ENCODE measurements at regions not wholly inside any gene's neighbourhood (a gene's known extent, or its start where the extent isn't known, plus 50 kb on each side); places are given as distances from the start of the nearest gene placed in this dataset.
"Not testable (repeated sequence)": the region's sequence is repeated elsewhere in the genome, so short reads cannot be mapped to it uniquely, and the experiment has no call there.

DNA sequence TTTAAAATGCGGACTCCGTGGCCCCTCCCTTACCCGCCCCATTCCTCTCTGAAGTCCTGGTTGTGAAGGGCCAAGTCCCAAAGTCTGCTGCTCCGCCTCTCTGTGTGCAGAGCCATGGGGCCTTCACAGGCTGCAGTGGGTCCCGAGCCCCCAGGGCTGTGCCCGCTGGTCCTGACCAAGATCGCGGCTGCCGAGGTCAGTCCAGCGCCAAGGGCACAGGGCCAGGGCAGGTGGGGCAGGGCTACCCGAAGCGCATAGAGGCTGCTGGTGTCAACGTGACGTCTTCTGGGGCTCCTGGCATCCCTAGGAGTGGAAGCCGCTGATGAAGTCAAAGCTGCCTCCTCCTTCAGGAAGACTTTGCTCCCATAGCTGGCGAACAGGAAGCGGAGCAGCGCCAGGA lies 858.8 kb downstream of the TUBA3C start:
- H3K27ac Mint-ChIP-seq; H3K9me3 Mint-ChIP-seq; H3K4me1 Mint-ChIP-seq; H3K36me3 Mint-ChIP-seq; ATAC-seq; H3K4me3 Mint-ChIP-seq; DNase-seq (ENCODE audit: low spot score in 2 of 2): not testable (repeated sequence)

DNA sequence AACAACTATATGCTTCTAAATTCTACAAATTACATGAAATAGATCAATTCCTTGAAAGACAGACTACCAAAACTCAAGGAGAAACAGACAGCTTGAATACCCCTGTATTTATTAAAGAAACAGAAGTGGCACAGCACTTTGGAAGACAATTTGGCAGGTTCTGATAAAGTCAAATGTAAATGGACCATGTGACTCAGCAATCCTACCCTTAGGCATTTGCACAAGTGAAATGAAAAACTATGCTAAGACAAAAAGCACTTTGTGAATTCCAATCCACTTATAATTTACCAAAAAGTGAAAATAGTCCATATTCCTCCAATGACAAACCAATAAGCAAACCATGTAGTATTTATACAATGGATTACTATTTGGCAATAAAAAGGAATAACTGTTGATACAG lies 862.0 kb downstream of the TUBA3C start:
- H3K9me3 Mint-ChIP-seq; H3K27ac Mint-ChIP-seq; H3K4me1 Mint-ChIP-seq; ATAC-seq; H3K36me3 Mint-ChIP-seq; H3K4me3 Mint-ChIP-seq; DNase-seq (ENCODE audit: low spot score in 2 of 2): not testable (repeated sequence)

DNA sequence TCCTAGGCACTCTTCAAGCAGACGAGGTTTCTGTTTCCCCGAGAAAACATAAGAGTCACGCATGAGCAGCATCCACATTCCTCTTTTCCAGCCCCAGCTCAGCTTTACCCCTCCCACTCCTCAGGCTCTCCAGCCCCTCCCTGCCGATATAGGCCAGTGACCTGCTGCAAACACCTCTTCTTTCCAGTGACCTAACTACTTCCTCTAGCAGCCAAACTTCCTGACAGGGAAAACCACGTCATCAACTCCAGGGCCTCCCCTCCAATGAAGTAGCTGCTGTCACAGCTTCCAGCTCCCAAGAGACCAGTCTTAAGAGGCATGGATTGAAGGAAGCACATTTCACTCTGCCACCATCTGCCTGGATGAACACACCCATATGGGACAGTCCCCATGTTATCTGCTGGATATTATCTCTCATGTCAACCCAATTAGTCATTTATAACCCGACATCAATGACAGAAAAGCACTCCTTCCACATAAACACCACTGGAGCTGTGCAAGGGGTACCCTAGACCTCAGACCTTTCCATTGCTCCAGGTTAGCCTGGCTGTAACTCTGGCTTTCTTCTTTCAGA lies 878.3 kb downstream of the TUBA3C start:
- H3K4me1 Mint-ChIP-seq; H3K9me3 Mint-ChIP-seq; DNase-seq (ENCODE audit: low spot score in 2 of 2); ATAC-seq; H3K27ac Mint-ChIP-seq; H3K4me3 Mint-ChIP-seq; H3K36me3 Mint-ChIP-seq: not testable (repeated sequence)

DNA sequence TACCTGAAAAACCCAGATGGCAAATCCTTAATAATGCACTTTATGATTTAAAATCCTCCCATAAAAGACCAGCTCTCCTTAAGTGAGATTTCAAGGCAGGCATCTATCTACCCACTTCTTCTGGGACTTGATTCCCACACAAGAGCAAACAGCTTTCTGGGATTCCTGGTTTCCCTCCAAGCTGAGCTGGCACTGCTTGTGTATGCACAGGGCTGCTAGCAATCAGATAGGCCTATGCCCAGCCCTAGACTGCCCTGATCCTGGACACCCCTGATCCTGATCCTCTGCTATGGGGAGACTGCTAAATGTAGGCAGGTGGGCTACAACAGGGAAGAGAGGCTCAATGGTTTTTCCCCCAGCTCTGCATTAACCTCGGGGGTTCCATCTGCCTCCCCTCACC lies 880.7 kb downstream of the TUBA3C start:
- not testable (repeated sequence) for H3K4me1 Mint-ChIP-seq; ATAC-seq; DNase-seq (ENCODE audit: low spot score in 2 of 2); H3K9me3 Mint-ChIP-seq; H3K4me3 Mint-ChIP-seq; H3K27ac Mint-ChIP-seq; H3K36me3 Mint-ChIP-seq

DNA sequence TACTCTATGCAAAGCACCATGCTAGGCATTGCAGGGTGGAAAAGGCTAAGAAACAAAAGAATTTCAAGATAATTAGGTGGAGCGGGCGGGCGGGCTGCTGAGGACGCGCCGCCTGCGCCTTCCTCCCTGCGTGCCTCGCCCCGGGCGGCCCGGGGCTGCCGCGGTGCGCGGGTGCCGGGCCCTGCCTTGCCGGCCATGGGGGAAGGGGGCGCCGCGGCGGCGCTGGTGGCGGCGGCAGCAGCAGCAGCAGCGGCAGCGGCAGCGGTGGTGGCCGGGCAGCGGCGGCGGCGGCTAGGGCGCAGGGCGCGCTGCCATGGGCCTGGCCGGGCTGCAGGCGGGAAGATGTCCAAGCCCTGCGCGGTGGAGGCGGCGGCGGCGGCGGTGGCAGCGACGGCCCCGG lies 884.3 kb downstream of the TUBA3C start:
- H3K4me1 Mint-ChIP-seq; H3K27ac Mint-ChIP-seq; DNase-seq (ENCODE audit: low spot score in 2 of 2); H3K9me3 Mint-ChIP-seq; H3K36me3 Mint-ChIP-seq; H3K4me3 Mint-ChIP-seq; ATAC-seq: not testable (repeated sequence)

DNA sequence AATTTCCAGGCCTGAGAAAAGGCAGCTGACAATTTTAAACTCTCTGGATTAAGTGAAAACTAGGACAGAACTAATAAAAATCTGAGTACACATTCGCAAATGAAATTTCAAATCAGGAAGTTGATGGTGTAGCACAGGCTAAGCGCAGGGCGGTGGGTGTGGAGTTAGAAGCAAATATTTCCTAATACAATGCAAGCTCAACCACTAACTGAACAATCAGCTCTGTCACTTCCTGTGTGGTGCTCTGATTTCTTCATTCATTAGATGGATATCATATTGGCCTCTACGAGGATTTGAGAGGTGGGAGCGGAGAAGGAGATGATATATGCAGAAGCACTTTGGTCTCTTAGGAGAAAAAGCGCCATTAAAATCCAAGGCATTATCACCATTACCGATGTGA lies 885.0 kb downstream of the TUBA3C start:
- DNase-seq (ENCODE audit: low spot score in 2 of 2); H3K9me3 Mint-ChIP-seq; H3K36me3 Mint-ChIP-seq; H3K27ac Mint-ChIP-seq; ATAC-seq; H3K4me1 Mint-ChIP-seq; H3K4me3 Mint-ChIP-seq: not testable (repeated sequence)

DNA sequence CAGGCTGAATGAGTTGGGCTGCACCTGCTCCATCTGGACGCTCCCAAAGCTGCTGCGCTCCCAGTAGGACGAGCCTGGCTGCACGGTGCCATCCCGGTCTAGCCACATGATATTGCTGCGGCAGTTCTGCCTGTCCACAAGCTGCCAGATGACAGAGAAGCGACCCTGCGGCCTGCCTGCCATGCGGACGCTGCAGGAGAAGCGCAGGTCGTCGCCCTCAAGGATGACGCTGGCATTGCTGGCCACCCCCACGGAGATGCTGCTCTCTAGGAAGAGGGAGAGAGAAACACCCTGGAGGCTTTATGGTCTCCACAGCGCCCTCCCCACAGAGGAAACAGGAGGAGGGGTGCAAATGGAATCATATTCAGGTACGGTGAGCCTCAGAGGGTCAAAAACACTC lies 887.3 kb downstream of the TUBA3C start:
- not testable (repeated sequence) for H3K4me1 Mint-ChIP-seq; H3K9me3 Mint-ChIP-seq; ATAC-seq; H3K4me3 Mint-ChIP-seq; H3K27ac Mint-ChIP-seq; DNase-seq (ENCODE audit: low spot score in 2 of 2); H3K36me3 Mint-ChIP-seq

DNA sequence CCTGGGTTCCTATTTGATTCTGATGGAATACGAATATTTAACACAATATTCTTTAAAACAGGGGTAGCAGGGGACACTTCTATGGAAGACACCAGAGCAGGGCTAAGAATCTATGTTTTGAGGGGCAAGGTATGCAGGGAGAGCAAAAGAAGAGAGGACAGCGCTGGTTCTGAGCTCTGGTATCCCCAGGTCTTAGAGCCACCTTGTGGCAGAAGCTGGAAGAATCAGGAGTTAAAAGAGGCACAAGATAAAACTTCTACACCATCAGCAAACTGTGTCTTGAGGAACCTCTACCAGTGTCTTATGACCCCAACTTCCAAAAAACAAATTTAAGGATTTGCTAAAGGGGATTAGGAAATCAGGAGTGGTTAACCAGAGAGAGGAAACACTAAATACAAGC lies 894.8 kb downstream of the TUBA3C start:
- not testable (repeated sequence) for H3K27ac Mint-ChIP-seq; H3K4me1 Mint-ChIP-seq; H3K9me3 Mint-ChIP-seq; H3K4me3 Mint-ChIP-seq; DNase-seq (ENCODE audit: low spot score in 2 of 2); H3K36me3 Mint-ChIP-seq; ATAC-seq

DNA sequence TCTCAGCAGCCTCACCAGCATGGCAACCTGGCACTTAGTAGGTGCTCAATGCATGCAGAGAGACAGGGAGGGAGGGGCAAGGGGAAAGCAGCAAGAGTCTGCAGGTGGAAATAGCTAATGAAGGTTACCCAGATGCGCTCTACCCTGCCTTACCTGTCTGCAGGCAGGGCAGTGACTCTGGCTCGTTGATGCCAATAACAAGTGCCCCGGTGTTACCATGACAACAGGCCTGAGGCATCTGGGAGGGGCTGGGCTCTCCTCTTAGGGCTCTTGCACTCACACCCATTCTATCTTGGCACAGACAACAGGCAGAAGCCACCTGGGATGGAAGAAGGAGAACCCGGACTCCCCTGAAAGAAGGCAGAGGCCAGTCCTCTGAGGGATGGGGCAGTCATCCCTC lies 896.0 kb downstream of the TUBA3C start:
- H3K9me3 Mint-ChIP-seq; H3K4me1 Mint-ChIP-seq; H3K36me3 Mint-ChIP-seq; H3K27ac Mint-ChIP-seq; H3K4me3 Mint-ChIP-seq; DNase-seq (ENCODE audit: low spot score in 2 of 2); ATAC-seq: not testable (repeated sequence)

DNA sequence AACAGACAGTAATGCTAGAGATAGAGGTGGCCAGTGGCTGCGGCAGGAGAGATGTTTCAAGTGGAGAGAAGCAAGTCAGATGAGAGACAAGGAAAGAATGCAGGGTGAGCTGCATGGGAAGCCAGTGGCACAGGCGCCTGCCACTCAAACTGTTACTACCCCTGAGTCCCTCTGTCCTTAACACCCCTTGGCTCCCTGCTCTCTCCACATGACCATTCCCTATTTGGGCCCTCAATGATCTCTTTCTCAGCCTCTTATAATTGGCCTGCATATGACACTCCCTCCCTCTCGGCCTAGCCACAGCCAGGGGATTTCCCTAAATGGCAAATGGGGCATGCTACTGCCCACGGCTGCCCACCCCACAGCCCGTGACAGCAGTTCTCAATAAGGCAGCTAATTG lies 897.6 kb downstream of the TUBA3C start:
- not testable (repeated sequence) for ATAC-seq; H3K4me1 Mint-ChIP-seq; H3K9me3 Mint-ChIP-seq; H3K36me3 Mint-ChIP-seq; H3K4me3 Mint-ChIP-seq; DNase-seq (ENCODE audit: low spot score in 2 of 2); H3K27ac Mint-ChIP-seq

DNA sequence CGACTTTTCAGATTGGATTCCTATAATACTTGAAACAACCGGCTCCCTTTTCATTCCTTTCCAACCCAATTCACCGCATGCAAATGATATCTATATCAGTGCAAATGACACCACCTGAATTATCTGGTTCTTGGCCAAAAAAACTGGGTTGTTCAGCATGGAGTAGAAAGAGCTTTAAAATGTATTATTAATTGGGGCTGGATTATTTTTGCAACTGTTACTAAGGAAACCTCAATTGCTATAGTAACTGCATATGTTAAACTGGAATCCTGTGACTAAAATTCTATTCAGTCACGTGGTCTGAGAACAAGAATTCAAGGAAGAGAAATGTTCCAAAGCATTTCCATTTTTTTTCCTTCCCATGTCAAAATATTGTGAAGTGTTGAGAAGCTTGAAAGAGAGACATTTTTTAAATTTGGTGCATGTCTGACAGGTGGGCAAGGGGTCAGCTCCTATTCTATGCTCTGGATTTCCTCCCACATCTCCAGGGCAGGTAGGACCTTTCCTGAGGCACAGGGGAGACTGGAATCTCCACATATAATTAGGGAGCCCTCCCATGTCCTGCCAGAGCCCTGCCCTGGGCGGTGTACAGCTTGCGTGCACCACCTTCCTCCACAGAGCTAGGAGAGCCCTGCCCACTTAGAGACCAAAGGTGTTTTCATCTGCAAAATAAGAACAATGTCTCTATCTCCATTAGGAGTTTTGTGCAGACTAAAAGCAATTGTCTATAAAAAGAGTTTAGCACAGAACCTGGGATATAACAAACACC lies 899.6 kb downstream of the TUBA3C start:
- DNase-seq (ENCODE audit: low spot score in 2 of 2); H3K36me3 Mint-ChIP-seq; ATAC-seq; H3K27ac Mint-ChIP-seq; H3K4me1 Mint-ChIP-seq; H3K9me3 Mint-ChIP-seq; H3K4me3 Mint-ChIP-seq: not testable (repeated sequence)

DNA sequence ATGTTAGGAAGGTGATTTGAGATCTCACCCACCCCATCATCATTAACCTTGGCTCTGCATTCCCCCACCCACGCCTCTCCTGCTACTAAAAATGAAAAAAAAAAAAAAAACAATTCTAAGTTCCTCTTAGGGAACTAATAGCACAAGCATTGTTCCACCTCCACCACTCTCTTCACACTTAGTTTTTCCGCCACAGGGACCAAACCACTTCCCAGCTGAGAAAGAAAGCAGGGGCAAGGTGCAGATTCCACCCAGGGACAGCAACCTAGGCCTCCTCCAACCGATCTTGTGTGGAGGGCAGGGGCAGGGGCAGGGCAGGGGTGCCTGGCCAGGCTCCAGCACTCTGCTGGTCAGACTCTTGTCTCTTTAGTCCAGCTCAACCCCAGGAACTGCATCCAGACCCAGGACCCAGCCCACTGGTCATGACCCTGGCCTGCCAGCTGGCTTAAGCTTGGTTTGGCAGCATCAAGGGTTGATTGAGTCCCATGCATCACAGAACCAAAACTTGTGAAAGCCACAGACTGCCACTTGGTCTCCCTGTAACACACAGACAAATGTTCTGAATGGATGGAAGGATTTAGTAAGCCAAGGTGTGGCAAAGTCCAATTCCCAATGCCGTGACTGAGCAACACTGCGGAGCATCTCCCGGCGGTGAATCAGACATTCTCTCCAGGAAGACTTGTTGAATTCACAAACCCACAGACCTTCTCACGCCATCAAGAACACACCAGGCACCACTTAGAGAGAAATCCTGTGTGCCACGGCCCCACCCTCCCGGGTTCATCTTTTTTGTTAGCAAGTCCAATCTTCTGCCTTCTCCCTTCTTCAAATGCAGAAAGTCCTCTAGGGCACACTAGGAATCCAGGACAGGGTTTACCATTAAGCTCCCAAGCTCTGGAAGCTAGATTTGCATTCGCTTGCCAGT lies 900.5 kb downstream of the TUBA3C start:
- H3K9me3 Mint-ChIP-seq; ATAC-seq; H3K36me3 Mint-ChIP-seq; DNase-seq (ENCODE audit: low spot score in 2 of 2); H3K27ac Mint-ChIP-seq; H3K4me1 Mint-ChIP-seq; H3K4me3 Mint-ChIP-seq: not testable (repeated sequence)

DNA sequence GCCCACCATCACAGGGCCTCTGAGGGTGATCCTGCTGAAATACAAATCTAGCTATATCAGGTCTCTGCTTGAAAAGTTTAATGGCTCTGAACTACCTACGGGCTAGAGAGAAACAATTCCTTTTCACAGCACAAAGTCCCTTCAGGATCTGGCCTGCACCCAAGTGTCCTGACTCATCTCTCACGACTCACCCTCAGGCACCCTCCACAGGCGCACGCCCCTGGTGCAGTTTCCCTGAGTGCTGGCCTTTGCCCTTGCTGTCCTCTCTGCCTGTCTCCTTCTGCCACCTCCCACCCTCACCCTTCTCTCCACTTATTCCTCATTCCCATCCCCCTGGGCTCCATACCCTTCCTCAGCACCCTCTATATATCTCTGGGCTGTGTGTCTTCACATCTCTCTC lies 901.7 kb downstream of the TUBA3C start:
- not testable (repeated sequence) for H3K4me3 Mint-ChIP-seq; DNase-seq (ENCODE audit: low spot score in 2 of 2); H3K4me1 Mint-ChIP-seq; H3K36me3 Mint-ChIP-seq; H3K9me3 Mint-ChIP-seq; H3K27ac Mint-ChIP-seq
- ATAC-seq: peak; percentile 34

DNA sequence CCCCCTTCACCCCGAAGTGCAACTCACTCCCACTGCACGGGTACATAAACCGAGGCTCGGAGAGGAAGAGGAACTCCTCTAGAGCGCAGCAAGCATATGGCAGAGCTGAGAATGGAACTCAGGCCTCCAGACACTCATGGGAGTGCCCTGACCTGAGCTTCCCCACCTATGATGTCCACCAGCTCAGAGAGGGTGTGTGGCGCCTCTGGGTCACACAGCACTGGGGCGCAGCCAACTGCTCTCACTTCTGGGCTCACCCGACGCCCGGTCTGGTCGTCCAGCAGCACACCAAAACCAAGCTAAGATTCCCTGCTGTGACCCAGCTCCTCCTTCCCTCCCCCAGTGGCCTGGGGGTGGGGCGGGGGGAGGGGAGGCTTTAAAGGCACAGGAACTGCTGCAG lies 904.3 kb downstream of the TUBA3C start:
- H3K4me3 Mint-ChIP-seq; H3K9me3 Mint-ChIP-seq; H3K36me3 Mint-ChIP-seq; ATAC-seq; H3K4me1 Mint-ChIP-seq; DNase-seq (ENCODE audit: low spot score in 2 of 2); H3K27ac Mint-ChIP-seq: not testable (repeated sequence)

DNA sequence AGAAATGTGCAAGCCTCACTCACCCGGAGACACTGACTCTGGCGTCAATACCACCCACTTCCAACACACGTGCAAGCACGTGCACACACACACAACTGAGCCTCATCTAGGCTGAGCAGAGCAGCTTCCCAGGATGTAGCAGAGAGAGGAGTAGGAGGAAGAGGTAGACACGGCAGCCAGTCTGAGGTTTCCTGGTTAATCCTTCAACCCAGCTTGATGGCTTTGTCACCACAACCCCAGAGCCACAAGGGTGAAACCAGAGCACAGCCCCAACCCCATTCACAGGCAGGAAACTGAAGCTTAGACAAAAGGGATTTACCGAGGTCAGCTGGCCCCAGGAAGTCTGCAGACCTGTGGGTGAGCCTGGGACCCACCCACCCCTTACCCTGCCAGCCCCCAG lies 905.3 kb downstream of the TUBA3C start:
- not testable (repeated sequence) for H3K9me3 Mint-ChIP-seq; DNase-seq (ENCODE audit: low spot score in 2 of 2); H3K36me3 Mint-ChIP-seq; H3K4me1 Mint-ChIP-seq; ATAC-seq; H3K4me3 Mint-ChIP-seq; H3K27ac Mint-ChIP-seq

All from stimulated activated effector memory CD8-positive, alpha-beta T cell treated with anti-CD3 and anti-CD28 coated beads, Interleukin-12 subunit alpha, Interleukin-12 subunit beta, amount 100 ng/mL, for 72 hours (primary cell).